Endodermal cell (in vitro differentiated cells): ENCODE measurements at regions not wholly inside any gene's neighbourhood (a gene's known extent, or its start where the extent isn't known, plus 50 kb on each side); places are given as distances from the start of the nearest gene placed in this dataset.

Experiments used
- DNase-seq: peaks from one replicate; pipeline ENCODE4 v3.0.0-alpha.2; 2017
- H3K27ac ChIP-seq: 2 replicates; pipeline ENCODE4 v1.5.1; 2013; ENCODE audit warnings: mild to moderate bottlenecking, low read depth, low read length, moderate library complexity
- H3K27me3 ChIP-seq: 2 replicates; pipeline ENCODE4 v1.6.1; 2013; ENCODE audit warnings: mild to moderate bottlenecking, low read length, moderate library complexity; ENCODE audit not compliant: insufficient read depth, control insufficient read depth, poor library complexity, severe bottlenecking
- H3K36me3 ChIP-seq: 2 replicates; pipeline ENCODE4 v1.7.0; 2013; ENCODE audit warnings: mild to moderate bottlenecking, low read length, moderate library complexity; ENCODE audit not compliant: control insufficient read depth, insufficient read depth
- H3K4me1 ChIP-seq: one replicate; pipeline ENCODE4 v1.7.0; 2013; ENCODE audit warnings: low read length; ENCODE audit not compliant: control insufficient read depth, insufficient read depth
- H3K4me3 ChIP-seq: 2 replicates; pipeline ENCODE4 v1.5.1; 2013; ENCODE audit warnings: mild to moderate bottlenecking, low read length, moderate library complexity
- H3K9ac ChIP-seq: 2 replicates; pipeline ENCODE4 v1.6.1; 2013; ENCODE audit warnings: mild to moderate bottlenecking, low read length, moderate library complexity; ENCODE audit not compliant: poor library complexity, severe bottlenecking; ENCODE audit errors: extremely low read depth
- H3K9me3 ChIP-seq: 2 replicates; pipeline ENCODE4 v1.6.1; 2013; ENCODE audit warnings: mild to moderate bottlenecking, low read length, moderate library complexity; ENCODE audit not compliant: control insufficient read depth
- H3K27ac Mint-ChIP-seq: 2 replicates; pipeline ENCODE4 v1.8.0; 2020; ENCODE audit warnings: mixed read lengths
- H3K27me3 Mint-ChIP-seq: 2 replicates; pipeline ENCODE4 v1.8.0; 2021; ENCODE audit warnings: mild to moderate bottlenecking, mixed read lengths; ENCODE audit not compliant: insufficient read depth
- H3K36me3 Mint-ChIP-seq: 2 replicates; pipeline ENCODE4 v1.8.0; 2020; ENCODE audit warnings: low read depth, mixed read lengths
- H3K4me1 Mint-ChIP-seq: 2 replicates; pipeline ENCODE4 v1.8.0; 2020; ENCODE audit warnings: mixed read lengths
- H3K4me3 Mint-ChIP-seq: 2 replicates; pipeline ENCODE4 v1.8.0; 2020; ENCODE audit warnings: mild to moderate bottlenecking, moderate library complexity, mixed read lengths
- H3K9me3 Mint-ChIP-seq: 2 replicates; pipeline ENCODE4 v1.8.0; 2020; ENCODE audit warnings: mild to moderate bottlenecking, mixed read lengths
- WGBS, 2 experiments: methylation state at CpG; one replicate each; pipeline versions ENCODE4 v1.1.5 to v1.1.7; 2013; ENCODE audit warnings: missing lambda C conversion rate in 2 of 2, mixed read lengths in 1 of 2; ENCODE audit not compliant: insufficient coverage in 1 of 2, insufficient read length in 1 of 2; 5-methylcytosine and 5-hydroxymethylcytosine counted together
- TF ChIP-seq, protein P1 (sequence below): fragments of 200-600 bp; sonication (generic); conservative IDR thresholded peaks from 2 replicates; pipeline ENCODE4 v1.5.0; 2021; ENCODE audit warnings: antibody characterized with exemption, mild to moderate bottlenecking

- TF ChIP-seq, protein P1, sequence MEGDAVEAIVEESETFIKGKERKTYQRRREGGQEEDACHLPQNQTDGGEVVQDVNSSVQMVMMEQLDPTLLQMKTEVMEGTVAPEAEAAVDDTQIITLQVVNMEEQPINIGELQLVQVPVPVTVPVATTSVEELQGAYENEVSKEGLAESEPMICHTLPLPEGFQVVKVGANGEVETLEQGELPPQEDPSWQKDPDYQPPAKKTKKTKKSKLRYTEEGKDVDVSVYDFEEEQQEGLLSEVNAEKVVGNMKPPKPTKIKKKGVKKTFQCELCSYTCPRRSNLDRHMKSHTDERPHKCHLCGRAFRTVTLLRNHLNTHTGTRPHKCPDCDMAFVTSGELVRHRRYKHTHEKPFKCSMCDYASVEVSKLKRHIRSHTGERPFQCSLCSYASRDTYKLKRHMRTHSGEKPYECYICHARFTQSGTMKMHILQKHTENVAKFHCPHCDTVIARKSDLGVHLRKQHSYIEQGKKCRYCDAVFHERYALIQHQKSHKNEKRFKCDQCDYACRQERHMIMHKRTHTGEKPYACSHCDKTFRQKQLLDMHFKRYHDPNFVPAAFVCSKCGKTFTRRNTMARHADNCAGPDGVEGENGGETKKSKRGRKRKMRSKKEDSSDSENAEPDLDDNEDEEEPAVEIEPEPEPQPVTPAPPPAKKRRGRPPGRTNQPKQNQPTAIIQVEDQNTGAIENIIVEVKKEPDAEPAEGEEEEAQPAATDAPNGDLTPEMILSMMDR, result no peak
- Histone ChIP-seq H3K27ac (no peak overlapping the region), H3K4me3 (no peak overlapping the region), H3K9ac (no peak overlapping the region), H3K9me3 (no peaks in the 10 kb centered on the region), H3K36me3 (no peaks in the 10 kb centered on the region), H3K27me3 (no peaks in the 10 kb centered on the region), H3K4me1 (no peaks in the 10 kb centered on the region)
- 78 to 88% methylated on average over 2 to 3 of the region's 3 CpGs for WGBS, 2 experiments
- Mint-ChIP-seq H3K27me3 (peaks cover 12% of the 10 kb centered on the region), H3K4me3 (no peak overlapping the region), H3K4me1 (peaks cover 5% of the 10 kb centered on the region), H3K9me3 (no peaks in the 10 kb centered on the region), H3K27ac (no peak overlapping the region), H3K36me3 (no peaks in the 10 kb centered on the region)
- no peak for DNase-seq
Measured at GRCh38 chr2:67856866-67857265, 205.9 kb downstream of the C1D start.

- H3K27ac Mint-ChIP-seq, result no peak overlapping the region
- no peak overlapping the region for H3K4me3 Mint-ChIP-seq
- no peaks in the 10 kb centered on the region for H3K36me3 Mint-ChIP-seq
- H3K4me1 Mint-ChIP-seq, result peaks cover 8% of the 10 kb centered on the region
- Histone ChIP-seq H3K4me3 (no peak overlapping the region), H3K27ac (no peak overlapping the region), H3K9me3 (no peaks in the 10 kb centered on the region), H3K36me3 (no peaks in the 10 kb centered on the region), H3K9ac (no peak overlapping the region), H3K27me3 (no peaks in the 10 kb centered on the region), H3K4me1 (no peaks in the 10 kb centered on the region)
- TF ChIP-seq, protein P1, result no peak
- peaks cover 3% of the 10 kb centered on the region for H3K27me3 Mint-ChIP-seq
- WGBS, 2 experiments, result 90 to 94% methylated on average over 4 of the region's 4 CpGs
- no peaks in the 10 kb centered on the region for H3K9me3 Mint-ChIP-seq
- no peak for DNase-seq
Measured at GRCh38 chr2:67857836-67858235, 205.0 kb downstream of the C1D start.

DNA sequence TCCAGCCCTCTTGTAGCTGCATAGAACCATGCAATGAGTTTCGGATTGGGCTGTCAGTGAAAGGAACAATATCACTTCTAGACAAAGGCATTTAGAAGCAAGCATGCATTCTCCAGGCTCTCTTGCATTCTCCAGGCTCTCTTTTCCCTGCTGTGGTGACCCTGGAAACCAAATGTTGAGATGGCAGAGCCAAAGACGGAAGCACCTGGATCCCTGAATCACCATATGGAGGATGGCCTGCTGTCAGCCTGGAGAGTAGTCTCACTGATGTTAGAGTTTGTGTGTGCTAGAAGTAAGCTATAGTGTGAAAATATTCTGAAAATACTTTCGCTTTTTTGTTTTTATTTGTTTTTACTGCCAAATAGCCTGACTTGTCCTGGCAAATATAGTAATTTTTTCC is 203.9 kb downstream of the C1D start:
- Mint-ChIP-seq H3K4me3 (no peak overlapping the region), H3K27me3 (peaks cover 7% of the 10 kb centered on the region), H3K4me1 (peaks cover 8% of the 10 kb centered on the region), H3K9me3 (no peaks in the 10 kb centered on the region), H3K27ac (no peak overlapping the region), H3K36me3 (no peaks in the 10 kb centered on the region)
- TF ChIP-seq, protein P1, result no peak
- Histone ChIP-seq H3K4me1 (no peaks in the 10 kb centered on the region), H3K9me3 (no peaks in the 10 kb centered on the region), H3K4me3 (no peak overlapping the region), H3K27ac (no peak overlapping the region), H3K27me3 (no peaks in the 10 kb centered on the region), H3K9ac (no peak overlapping the region), H3K36me3 (no peaks in the 10 kb centered on the region)
- WGBS, 2 experiments, result 88% methylated on average over 1 to 3 of the region's 3 CpGs
- DNase-seq, result no peak
